ENCODE measurements at regions not wholly inside any gene's neighbourhood (a gene's known extent, or its start where the extent isn't known, plus 50 kb on each side); places are given as distances from the start of the nearest gene placed in this dataset.

GRCh38 chr2:40700231-40700954, 248.5 kb upstream of the SLC8A1 start:
- TF ChIP-seq SIN3A (IDR thresholded peaks at IDR 0.05; ENCODE audit: borderline replicate concordance, insufficient read depth, low read length) (no peak), TAF1 (IDR thresholded peaks at IDR 0.05; ENCODE audit: borderline replicate concordance, insufficient read depth, low read length) (no peak), FOXP2 (optimal IDR thresholded peaks at IDR 0.05; ENCODE audit: borderline replicate concordance, extremely low read depth, extremely low read length, insufficient read depth) (no peak), POLR2AphosphoS5 (IDR thresholded peaks at IDR 0.05; ENCODE audit: low read depth, low read length) (no peak)
- TF ChIP-seq, protein P1, sequence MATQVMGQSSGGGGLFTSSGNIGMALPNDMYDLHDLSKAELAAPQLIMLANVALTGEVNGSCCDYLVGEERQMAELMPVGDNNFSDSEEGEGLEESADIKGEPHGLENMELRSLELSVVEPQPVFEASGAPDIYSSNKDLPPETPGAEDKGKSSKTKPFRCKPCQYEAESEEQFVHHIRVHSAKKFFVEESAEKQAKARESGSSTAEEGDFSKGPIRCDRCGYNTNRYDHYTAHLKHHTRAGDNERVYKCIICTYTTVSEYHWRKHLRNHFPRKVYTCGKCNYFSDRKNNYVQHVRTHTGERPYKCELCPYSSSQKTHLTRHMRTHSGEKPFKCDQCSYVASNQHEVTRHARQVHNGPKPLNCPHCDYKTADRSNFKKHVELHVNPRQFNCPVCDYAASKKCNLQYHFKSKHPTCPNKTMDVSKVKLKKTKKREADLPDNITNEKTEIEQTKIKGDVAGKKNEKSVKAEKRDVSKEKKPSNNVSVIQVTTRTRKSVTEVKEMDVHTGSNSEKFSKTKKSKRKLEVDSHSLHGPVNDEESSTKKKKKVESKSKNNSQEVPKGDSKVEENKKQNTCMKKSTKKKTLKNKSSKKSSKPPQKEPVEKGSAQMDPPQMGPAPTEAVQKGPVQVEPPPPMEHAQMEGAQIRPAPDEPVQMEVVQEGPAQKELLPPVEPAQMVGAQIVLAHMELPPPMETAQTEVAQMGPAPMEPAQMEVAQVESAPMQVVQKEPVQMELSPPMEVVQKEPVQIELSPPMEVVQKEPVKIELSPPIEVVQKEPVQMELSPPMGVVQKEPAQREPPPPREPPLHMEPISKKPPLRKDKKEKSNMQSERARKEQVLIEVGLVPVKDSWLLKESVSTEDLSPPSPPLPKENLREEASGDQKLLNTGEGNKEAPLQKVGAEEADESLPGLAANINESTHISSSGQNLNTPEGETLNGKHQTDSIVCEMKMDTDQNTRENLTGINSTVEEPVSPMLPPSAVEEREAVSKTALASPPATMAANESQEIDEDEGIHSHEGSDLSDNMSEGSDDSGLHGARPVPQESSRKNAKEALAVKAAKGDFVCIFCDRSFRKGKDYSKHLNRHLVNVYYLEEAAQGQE (IDR thresholded peaks at IDR 0.05; ENCODE audit: insufficient read depth in 1 of 2, low read depth in 2 of 2, low read length in 2 of 2), result no peak

GRCh38 chr2:40716879-40717278, 265.0 kb upstream of the SLC8A1 start:
- TF ChIP-seq, protein P1 (IDR thresholded peaks at IDR 0.05; ENCODE audit: insufficient read depth in 1 of 2, low read depth in 2 of 2, low read length in 2 of 2), result no peak
- TF ChIP-seq TAF1 (IDR thresholded peaks at IDR 0.05; ENCODE audit: borderline replicate concordance, insufficient read depth, low read length), result no peak

DNA sequence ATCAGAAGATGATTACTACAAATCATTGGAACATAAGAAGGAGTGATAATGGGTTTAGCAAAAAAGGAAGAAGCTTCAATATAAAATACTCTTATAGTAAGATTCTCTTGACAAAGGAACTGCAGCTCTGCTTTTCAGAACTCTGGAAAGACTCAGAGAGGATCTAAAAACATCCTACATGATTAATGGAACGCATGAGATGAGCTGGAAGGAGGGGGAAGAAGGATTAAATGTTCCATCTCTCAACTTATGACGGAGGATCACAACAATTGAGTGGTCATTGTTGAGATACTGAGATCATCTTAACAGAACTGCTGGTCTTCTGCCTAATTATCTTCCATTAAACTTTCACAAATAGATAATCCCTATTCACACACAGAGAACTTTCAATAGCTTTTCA, 267.5 kb upstream of the SLC8A1 start:
- TF ChIP-seq FOXP2 (optimal IDR thresholded peaks at IDR 0.05; ENCODE audit: borderline replicate concordance, extremely low read depth, extremely low read length, insufficient read depth), result no peak
- TF ChIP-seq SIN3A (IDR thresholded peaks at IDR 0.05; ENCODE audit: borderline replicate concordance, insufficient read depth, low read length), result no peak
- no peak for TF ChIP-seq TAF1 (IDR thresholded peaks at IDR 0.05; ENCODE audit: borderline replicate concordance, insufficient read depth, low read length)
- no peak for TF ChIP-seq POLR2AphosphoS5 (IDR thresholded peaks at IDR 0.05; ENCODE audit: low read depth, low read length)
- TF ChIP-seq, protein P1 (IDR thresholded peaks at IDR 0.05; ENCODE audit: insufficient read depth in 1 of 2, low read depth in 2 of 2, low read length in 2 of 2), result no peak

GRCh38 chr2:40721595-40721994, 269.7 kb upstream of the SLC8A1 start:
- TF ChIP-seq TAF1 (IDR thresholded peaks at IDR 0.05; ENCODE audit: borderline replicate concordance, insufficient read depth, low read length) (no peak), POLR2AphosphoS5 (IDR thresholded peaks at IDR 0.05; ENCODE audit: low read depth, low read length) (no peak), SIN3A (IDR thresholded peaks at IDR 0.05; ENCODE audit: borderline replicate concordance, insufficient read depth, low read length) (no peak), FOXP2 (optimal IDR thresholded peaks at IDR 0.05; ENCODE audit: borderline replicate concordance, extremely low read depth, extremely low read length, insufficient read depth) (no peak)
- TF ChIP-seq, protein P1 (IDR thresholded peaks at IDR 0.05; ENCODE audit: insufficient read depth in 1 of 2, low read depth in 2 of 2, low read length in 2 of 2), result no peak

GRCh38 chr2:40723194-40723593, 271.3 kb upstream of the SLC8A1 start:
- TF ChIP-seq TAF1 (IDR thresholded peaks at IDR 0.05; ENCODE audit: borderline replicate concordance, insufficient read depth, low read length) (no peak), SIN3A (IDR thresholded peaks at IDR 0.05; ENCODE audit: borderline replicate concordance, insufficient read depth, low read length) (no peak), FOXP2 (optimal IDR thresholded peaks at IDR 0.05; ENCODE audit: borderline replicate concordance, extremely low read depth, extremely low read length, insufficient read depth) (no peak), POLR2AphosphoS5 (IDR thresholded peaks at IDR 0.05; ENCODE audit: low read depth, low read length) (no peak)
- TF ChIP-seq, protein P1 (IDR thresholded peaks at IDR 0.05; ENCODE audit: insufficient read depth in 1 of 2, low read depth in 2 of 2, low read length in 2 of 2), result no peak
